MM.1S (cell line): ENCODE measurements at regions not wholly inside any gene's neighbourhood (a gene's known extent, or its start where the extent isn't known, plus 50 kb on each side); places are given as distances from the start of the nearest gene placed in this dataset.

Experiments
- EZH2 ChIP-seq: fragments of 300-600 bp; sonication (generic); optimal IDR thresholded peaks from 2 replicates; pipeline ENCODE3; 2017; ENCODE audit warnings: low read depth, mild to moderate bottlenecking, antibody characterized with exemption, low read length, mixed read lengths
- EZH2phosphoT487 ChIP-seq: fragments of 300-600 bp; sonication (generic); IDR thresholded peaks from 2 replicates; pipeline ENCODE4 v1.6.1; 2018; ENCODE audit warnings: antibody characterized with exemption, low read length
- TF ChIP-seq, protein P1 (sequence below): fragments of 300-600 bp; sonication (generic); IDR thresholded peaks from 2 replicates; pipeline ENCODE4 v1.5.1; 2016; ENCODE audit warnings: antibody characterized with exemption, low read length, mixed read lengths

DNA sequence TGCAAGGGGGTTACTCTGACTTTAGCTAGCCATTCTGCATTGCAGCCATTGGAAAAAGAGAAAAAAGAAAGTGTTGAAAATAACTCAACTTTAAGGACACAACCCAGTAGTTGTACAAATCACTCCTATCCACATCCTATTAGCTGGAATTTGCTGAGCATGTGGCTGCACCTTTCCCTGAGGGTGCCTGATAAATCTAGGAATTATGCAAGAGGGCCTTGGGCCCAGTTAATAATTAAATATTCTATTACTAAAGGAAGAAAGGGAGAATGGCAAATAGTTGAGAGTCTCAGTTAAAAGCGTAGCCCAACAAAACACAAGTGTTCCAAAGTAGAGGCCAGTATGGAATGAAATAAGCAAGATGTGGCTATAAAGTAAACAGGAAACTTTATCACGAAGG is 200.9 kb upstream of the CNTNAP2 start:
- TF ChIP-seq, protein P1, sequence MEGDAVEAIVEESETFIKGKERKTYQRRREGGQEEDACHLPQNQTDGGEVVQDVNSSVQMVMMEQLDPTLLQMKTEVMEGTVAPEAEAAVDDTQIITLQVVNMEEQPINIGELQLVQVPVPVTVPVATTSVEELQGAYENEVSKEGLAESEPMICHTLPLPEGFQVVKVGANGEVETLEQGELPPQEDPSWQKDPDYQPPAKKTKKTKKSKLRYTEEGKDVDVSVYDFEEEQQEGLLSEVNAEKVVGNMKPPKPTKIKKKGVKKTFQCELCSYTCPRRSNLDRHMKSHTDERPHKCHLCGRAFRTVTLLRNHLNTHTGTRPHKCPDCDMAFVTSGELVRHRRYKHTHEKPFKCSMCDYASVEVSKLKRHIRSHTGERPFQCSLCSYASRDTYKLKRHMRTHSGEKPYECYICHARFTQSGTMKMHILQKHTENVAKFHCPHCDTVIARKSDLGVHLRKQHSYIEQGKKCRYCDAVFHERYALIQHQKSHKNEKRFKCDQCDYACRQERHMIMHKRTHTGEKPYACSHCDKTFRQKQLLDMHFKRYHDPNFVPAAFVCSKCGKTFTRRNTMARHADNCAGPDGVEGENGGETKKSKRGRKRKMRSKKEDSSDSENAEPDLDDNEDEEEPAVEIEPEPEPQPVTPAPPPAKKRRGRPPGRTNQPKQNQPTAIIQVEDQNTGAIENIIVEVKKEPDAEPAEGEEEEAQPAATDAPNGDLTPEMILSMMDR: no peak
- no peak for TF ChIP-seq EZH2
- no peak for TF ChIP-seq EZH2phosphoT487
